Anterior cingulate cortex (tissue), 58 donors: ENCODE measurements at regions not wholly inside any gene's neighbourhood (a gene's known extent, or its start where the extent isn't known, plus 50 kb on each side); places are given as distances from the start of the nearest gene placed in this dataset.
A peak's percentile ranks its signal among the peaks of the same experiment; 100 is the strongest.

ENCODE experiments used
- DNase-seq, 58 donors: peaks; one replicate each; lab custom pipeline; 2025; lab: John Stamatoyannopoulos, UW

GRCh38 chr18:37721544-37722522 lies 156.2 kb upstream of the CELF4 start:
- DNase-seq, result no peak

GRCh38 chr18:37720663-37721062 lies 155.1 kb upstream of the CELF4 start:
- no peak for DNase-seq

GRCh38 chr18:37717656-37718055 lies 152.1 kb upstream of the CELF4 start:
- no peak for DNase-seq

GRCh38 chr18:37717098-37717497 lies 151.5 kb upstream of the CELF4 start:
- DNase-seq, result no peak

- DNase-seq, result no peak
Observed at GRCh38 chr18:37716106-37716735, 150.6 kb upstream of the CELF4 start.

GRCh38 chr18:37714691-37715090 lies 149.1 kb upstream of the CELF4 start:
- no peak for DNase-seq

GRCh38 chr18:37712776-37713175 lies 147.2 kb upstream of the CELF4 start:
- DNase-seq, result no peak

- no peak for DNase-seq
Observed at GRCh38 chr18:37711766-37712505, 146.3 kb upstream of the CELF4 start.

GRCh38 chr18:37710726-37711125 lies 145.1 kb upstream of the CELF4 start:
- no peak for DNase-seq

GRCh38 chr18:37709740-37710139 lies 144.1 kb upstream of the CELF4 start:
- no peak for DNase-seq

GRCh38 chr18:37705016-37705415 lies 139.4 kb upstream of the CELF4 start:
- no peak for DNase-seq

- peak in 1 of 58 donors; percentile 9 for DNase-seq
Observed at GRCh38 chr18:37702841-37703240, 137.2 kb upstream of the CELF4 start.

GRCh38 chr18:37701967-37702366 lies 136.4 kb upstream of the CELF4 start:
- no peak for DNase-seq

GRCh38 chr18:37698508-37699040 lies 133.0 kb upstream of the CELF4 start:
- DNase-seq, result no peak

- DNase-seq, result no peak
Observed at GRCh38 chr18:37694516-37694915, 128.9 kb upstream of the CELF4 start.

GRCh38 chr18:37691162-37691561 lies 125.6 kb upstream of the CELF4 start:
- DNase-seq, result no peak

- DNase-seq, result no peak
Observed at GRCh38 chr18:37689841-37690240, 124.2 kb upstream of the CELF4 start.

- DNase-seq, result no peak
Observed at GRCh38 chr18:37684590-37684989, 119.0 kb upstream of the CELF4 start.

- no peak for DNase-seq
Observed at GRCh38 chr18:37684183-37684582, 118.6 kb upstream of the CELF4 start.

GRCh38 chr18:37680911-37681310 lies 115.3 kb upstream of the CELF4 start:
- DNase-seq, result no peak

GRCh38 chr18:37676276-37676675 lies 110.7 kb upstream of the CELF4 start:
- DNase-seq, result no peak
